HG03159 (cell line): ENCODE measurements at regions not wholly inside any gene's neighbourhood (a gene's known extent, or its start where the extent isn't known, plus 50 kb on each side); places are given as distances from the start of the nearest gene placed in this dataset.
"Not testable (repeated sequence)": the region's sequence is repeated elsewhere in the genome, so short reads cannot be mapped to it uniquely, and the experiment has no call there.

Source experiments
- ATAC-seq: cut with Tn5 transposase; IDR thresholded peaks from one replicate; pipeline ENCODE4 v1.9.1; 2021; ENCODE audit warnings: mild to moderate bottlenecking, moderate library complexity; ENCODE audit not compliant: unreplicated experiment

- ATAC-seq = no peak
Observed at GRCh38 chr20:26218301-26218700, 521.6 kb upstream of the ZNF337 start.

DNA sequence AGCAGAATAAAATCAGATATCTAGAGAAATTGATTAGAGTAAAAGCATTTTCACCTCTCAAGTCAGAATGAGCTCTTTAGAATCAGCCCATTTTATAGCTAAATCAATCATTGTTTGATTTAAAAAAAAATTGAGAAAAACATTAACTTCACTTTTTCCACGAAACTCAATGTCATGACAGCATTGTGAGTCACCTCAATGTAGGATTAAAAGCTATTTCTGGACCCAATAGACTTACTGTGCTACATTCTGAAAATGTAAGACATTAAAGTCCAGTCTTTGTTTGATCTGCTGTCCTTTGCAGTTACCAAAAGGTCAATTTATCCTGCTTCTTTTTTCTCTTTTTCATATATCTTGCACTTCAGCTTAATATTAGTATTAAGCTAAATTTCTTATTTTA, 519.4 kb upstream of the ZNF337 start:
- no peak for ATAC-seq

DNA sequence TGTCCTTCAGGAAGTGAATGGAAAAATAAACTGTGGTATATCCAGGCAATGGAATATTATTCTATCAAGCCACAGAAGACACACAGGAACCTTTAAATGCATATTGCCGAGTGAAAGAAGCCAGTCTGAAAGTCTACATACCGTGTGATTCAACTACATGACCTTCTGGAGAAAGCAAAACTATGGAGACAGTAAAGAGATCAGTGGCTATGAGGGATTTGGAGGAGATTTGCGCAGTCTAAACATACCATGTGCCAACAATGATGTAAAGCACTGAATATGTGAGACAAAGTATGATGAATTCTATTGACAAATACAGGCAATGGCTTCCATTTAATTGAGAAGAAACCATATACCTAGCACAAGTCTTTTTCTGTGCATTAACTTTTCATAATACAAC, 518.3 kb upstream of the ZNF337 start:
- no peak for ATAC-seq

DNA sequence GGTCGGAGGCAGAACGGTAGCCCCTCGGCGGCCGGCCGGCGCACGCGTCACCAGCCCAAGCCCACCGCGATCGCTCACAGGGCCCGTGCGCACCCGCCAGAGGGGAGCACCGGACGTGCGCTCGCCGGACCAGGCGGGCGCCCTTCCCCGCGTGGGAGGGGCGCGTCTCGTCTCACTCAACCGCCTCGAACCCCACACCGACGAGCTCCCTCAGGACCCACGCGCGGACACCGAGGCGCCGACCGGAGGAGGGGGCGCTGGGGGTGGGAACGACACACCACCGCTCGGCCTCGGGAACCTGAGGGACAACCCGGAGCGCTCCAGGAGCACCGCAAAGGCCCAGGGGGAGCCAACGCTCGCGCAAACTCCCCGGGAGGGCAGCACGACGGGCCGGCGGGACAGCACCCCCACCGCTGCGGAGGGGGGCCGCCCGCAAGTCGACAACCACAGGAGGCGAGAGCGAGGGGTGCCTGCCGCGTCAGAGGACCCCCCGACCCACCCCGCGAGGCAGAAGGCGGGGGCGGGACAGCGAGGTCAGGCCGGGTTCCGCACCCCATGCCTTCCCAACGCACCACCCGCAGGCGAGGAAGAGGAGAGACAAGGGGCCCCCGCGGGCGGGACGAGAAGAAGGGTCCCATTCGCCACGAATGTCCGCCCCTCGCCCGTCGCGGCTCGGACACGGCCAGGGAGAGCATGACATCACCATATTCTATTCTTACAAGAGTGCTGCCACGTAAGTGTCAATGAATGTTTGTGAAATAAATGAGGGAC, 512.7 kb upstream of the ZNF337 start:
- ATAC-seq = no peak

DNA sequence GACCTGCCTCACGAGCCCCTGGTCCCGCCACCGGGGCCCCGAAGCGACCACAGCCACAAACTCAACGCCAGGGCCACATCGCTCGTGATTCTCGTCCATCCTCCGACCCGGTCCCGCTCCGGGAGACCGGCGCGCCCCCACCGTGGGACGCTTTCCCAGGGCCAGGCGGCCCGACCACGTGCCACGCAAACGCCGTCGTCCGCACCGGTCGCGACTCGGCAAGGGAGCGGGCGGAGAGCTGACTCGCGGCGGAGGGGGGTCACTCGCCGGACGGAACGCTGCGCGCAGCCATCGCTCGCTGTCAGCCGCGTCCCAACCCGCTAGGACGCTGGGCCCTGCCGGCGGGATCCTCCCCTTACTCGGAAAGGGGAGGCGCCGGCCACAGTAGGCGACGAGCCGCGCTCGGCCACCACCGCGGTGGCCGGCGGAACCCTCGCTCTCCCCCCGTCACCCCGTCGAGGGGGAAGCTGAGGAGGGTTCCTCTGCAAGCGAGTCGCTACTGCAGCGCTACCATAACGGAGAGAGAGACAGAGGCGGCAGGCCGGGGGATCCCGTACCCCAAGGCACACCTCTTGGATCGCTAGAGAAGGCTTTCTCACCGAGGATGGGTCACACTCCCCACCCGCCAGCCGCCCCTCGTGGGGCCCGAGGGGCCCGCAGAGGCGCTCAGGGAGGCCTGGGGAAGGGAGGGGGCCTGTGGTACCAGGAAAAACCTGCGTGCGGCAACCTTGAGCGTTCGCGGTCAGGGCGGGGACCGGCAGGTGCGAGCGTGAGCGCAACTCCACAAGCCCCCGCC, 511.8 kb upstream of the ZNF337 start:
- no peak for ATAC-seq

DNA sequence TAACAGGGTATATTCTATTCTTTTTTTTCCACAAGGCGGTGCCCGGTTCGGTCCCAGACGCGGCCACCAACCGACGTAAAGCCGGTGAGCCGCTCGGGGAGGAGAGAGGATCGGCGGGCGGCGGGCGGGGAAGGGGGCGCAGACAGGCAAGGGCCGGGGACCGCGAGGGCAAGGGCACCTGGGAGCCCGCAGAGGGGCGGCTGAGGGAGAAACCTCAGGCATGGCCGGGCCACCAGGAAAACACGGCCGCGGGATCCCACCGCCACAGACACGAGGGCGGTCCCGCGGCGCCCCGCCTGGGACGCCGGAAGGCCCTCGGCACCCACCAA, 511.3 kb upstream of the ZNF337 start:
- ATAC-seq = not testable (repeated sequence)

- ATAC-seq = no peak
Observed at GRCh38 chr20:26207237-26207966, 510.7 kb upstream of the ZNF337 start.

DNA sequence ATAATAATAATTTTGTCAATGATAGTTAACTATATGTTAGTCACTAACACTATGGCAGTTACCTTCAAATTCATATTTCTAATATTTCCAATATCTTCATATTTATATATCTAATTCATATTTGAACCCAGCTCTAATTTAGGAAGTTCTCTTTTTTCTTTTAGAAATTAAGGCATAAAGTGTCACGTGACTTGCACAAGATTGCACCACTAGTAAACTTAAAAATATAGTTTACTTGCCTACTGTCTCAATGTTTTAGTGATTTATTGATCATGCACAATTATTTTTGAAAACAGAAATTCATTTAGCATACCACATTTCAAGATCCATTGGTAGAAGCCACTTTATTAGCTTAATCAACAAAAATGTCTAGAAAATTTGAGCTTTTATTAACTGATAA, 508.7 kb upstream of the ZNF337 start:
- no peak for ATAC-seq

DNA sequence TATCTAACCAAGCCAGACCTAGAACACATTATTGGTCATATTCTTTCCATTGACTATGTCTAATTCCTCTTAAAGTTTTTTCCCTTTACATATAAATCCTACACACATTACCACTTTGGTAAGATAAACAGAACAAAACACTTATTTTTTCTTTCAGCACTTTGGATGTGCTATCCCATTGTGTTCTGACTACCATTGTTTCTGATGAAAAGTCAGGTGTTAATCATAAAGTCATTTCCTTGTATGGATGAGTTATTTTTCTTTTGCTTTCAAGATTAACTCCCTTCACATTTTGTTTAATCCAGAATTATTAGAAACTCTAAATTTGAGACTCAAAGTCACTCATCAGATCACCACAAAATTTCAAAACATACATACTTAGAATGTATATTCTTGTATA, 504.4 kb upstream of the ZNF337 start:
- not testable (repeated sequence) for ATAC-seq

GRCh38 chr20:26187329-26187728, 490.7 kb upstream of the ZNF337 start:
- ATAC-seq = not testable (repeated sequence)

DNA sequence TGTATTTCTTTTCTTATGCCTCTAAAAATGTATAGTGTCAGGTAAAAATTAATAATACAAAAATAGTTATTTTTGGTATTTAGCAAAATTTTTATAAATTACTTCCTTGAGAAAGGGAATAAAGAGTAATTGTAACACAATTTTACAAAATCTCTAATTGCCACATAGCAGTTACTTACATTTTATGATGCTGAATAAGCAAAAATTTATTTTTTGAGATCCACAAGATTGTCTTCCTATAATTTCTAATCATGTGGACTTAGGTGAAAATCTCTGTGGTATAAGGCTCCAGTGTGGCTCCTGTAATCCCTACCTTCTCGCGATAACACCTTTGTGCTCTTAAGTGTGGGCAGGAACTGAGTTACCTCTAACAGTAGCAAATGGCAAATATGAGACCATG, 487.1 kb upstream of the ZNF337 start:
- not testable (repeated sequence) for ATAC-seq

- ATAC-seq = not testable (repeated sequence)
Observed at GRCh38 chr20:26181364-26181763, 484.7 kb upstream of the ZNF337 start.

DNA sequence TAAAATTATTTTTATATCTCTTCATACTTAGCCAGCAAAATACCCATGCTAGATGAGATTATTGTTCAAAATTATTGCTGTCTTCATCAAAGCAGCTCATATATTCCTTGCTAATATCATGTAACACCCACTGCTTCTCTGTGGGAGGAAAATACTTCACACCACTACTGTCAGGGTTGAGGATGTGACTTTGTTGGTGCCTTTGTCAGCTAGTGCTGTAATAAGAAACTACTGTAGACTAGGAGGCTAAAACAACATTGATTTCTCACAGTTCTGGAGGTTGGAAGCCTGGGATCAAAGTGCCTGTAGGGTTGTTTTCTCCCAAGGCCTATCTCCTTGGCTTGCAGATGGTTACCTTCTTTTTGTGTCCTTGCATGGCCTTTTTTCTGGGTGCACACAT, 475.2 kb upstream of the ZNF337 start:
- not testable (repeated sequence) for ATAC-seq

DNA sequence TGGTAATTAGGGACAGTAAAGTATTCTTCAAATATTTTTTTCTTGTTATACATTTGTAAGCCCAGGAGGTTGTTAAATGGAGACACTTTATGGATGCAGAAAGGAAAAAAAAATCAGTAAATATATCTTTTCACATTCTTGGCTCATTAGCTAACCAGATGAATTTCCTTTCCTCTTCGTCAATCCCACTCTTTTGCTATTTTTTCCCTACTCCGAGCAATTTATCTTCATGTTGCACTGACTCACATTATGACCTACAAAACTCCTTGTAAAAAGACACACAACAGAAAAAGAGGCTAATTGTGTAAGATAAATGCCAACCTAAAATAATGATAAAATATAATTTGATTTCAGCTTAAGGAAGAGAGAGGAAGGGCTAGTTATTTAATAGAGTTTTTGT, 472.9 kb upstream of the ZNF337 start:
- ATAC-seq = no peak

DNA sequence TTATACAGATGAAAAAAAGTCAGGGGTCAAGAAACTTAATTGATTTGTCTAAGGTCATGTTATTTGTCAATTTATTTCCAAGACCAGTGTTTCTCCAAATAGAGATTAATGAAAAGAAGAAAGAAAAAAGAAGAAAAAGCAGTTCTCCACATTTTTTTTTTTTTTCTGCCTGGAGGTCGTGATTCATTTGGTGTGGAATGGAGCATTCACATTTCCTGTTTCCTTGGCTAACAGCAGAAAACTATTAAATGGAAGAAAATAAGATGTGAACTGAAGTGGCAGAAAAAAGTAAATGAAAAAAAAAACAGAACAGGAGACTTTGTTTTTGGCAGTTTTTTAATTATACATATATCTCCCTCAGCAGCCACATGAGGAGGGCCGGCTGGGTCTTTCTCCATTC, 470.8 kb upstream of the ZNF337 start:
- no peak for ATAC-seq

DNA sequence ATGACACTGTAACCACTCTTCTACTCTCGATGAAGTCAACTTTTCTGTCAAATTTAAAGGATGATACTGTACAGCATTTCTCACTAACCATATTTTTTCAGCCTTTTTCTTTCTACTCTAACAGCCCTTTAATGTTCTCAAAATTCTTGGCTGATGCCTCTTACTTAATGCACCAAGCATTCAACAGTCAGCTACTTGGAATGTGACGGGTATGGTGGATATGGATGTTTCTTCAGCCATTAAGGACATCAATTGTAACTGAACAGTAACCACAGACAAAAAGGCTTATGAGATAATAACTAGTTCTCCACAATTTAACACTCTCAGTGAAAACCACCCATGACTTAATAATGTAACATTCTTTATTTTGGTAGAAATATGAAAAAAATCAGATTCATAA, 467.2 kb upstream of the ZNF337 start:
- no peak for ATAC-seq

GRCh38 chr20:26163151-26163550, 466.5 kb upstream of the ZNF337 start:
- not testable (repeated sequence) for ATAC-seq

GRCh38 chr20:26161741-26162140, 465.1 kb upstream of the ZNF337 start:
- not testable (repeated sequence) for ATAC-seq

- not testable (repeated sequence) for ATAC-seq
Observed at GRCh38 chr20:26160916-26161315, 464.3 kb upstream of the ZNF337 start.

DNA sequence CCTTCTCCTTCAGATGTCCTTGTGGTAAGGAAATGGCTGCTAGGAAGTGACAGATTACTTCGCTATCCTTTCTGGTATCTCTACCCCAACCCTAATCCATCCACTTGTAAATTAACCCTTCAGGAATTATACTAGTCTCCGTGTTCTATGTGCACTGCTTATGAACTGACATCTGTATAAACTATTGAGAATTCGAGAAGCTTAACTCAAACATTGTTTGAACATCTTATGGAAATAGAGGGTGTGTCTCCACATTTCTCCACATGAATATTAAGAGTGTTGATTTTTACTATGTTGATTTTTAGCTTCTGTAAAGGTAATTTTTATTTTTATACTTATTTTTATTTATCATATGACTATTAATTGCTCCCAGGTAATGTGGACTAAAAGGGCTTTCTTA, 457.6 kb upstream of the ZNF337 start:
- ATAC-seq = no peak

DNA sequence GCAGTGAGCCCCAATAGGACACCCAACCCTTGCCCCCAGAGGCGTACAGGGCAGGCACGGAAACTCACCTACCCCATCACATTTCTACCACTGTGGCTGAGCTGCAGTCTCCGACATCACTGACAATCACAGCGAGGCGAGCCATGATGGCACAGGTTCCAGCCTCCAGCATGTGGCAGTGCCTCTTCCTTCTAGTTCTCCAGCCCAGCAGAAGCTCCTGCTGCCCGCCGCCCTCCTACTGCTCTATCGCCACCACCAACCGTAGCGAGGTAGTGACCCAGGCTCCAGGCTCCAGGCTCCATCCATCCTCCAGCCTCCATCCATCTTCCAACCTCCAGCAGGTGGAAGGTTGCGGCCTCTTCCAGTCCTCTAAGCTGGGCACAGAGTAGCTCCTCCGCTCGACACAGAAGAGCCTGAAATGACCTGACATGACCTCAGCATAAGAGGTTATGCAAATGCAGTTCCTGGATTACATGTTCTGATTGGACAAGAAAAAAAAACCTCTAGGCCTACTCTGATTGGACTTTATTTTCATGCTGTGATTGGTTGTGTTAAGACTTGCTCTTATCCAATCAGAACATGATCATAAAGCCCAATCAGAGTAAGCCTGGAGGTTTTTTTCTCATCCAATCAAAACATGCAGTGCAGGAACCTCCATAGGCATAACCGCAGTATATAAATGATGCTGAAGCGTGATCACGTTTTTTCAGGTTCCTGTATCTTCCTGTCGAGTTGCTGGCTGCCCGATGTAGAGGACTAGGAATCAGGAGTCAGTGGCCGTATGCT, 438.9 kb upstream of the ZNF337 start:
- ATAC-seq = no peak
